NCI-H187 treated with DMSO at 0.1 percent for 48 hours (cell line): ENCODE measurements at regions not wholly inside any gene's neighbourhood (a gene's known extent, or its start where the extent isn't known, plus 50 kb on each side); places are given as distances from the start of the nearest gene placed in this dataset.
"Not testable (repeated sequence)": the region's sequence is repeated elsewhere in the genome, so short reads cannot be mapped to it uniquely, and the experiment has no call there.

Experiments
- DNase-seq: peaks from one replicate; lab custom pipeline; 2025; lab: John Stamatoyannopoulos, UW

DNA sequence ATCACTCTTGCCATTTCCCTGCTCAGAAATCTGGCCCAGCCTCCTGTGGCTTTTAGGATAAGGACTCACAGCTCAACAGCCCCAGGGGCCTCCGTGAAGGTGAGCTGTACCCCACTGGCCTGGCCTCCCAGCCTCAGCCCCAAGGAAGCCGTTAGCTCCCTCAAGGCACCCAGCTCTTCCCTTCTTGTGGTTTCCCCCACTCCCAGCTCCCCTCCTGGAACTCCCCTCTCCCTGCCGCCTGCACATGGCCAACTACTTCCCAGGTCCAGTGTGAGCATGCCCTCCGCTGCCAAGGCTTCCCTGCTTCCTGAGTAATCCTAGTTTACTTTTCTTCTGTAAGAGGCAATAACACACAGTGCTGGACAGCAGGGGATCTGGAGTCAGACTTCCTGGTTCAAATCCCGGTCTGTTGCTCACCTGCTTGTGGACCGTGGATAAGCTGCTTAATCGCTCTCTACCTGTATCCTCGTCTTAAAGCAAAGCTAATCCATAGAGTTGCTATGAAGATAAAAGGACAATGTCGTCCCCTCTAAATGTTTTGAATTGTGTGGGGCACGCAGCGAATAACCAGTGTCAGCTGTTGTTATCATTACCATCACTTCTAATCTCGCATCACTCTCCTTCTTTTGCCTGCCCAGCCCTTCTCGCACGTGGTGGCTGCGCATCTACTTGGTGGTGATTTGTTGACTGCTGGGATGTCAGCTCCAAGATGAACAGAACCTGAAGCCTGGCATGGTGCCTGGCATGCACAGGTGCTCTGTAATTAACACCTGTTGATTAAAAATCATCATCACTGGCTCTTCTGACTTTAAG is 86.6 kb downstream of the C5orf15 start:
- DNase-seq, result no peak

DNA sequence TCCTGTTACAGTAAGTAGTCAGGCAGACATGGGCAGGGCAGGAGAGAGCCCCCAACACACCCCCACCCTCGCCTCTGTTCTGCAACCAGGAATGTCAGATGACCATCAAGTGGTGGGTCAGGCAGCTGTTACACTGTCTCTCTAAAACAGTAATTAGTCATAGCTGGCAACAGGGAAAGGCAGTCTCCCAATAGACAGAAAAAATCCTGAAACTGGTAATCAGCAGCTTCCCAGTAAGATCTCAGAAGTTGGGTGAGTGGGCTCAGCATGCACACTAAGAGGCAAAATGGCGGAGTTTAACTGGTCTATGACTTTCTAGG is 90.2 kb downstream of the C5orf15 start:
- no peak for DNase-seq

DNA sequence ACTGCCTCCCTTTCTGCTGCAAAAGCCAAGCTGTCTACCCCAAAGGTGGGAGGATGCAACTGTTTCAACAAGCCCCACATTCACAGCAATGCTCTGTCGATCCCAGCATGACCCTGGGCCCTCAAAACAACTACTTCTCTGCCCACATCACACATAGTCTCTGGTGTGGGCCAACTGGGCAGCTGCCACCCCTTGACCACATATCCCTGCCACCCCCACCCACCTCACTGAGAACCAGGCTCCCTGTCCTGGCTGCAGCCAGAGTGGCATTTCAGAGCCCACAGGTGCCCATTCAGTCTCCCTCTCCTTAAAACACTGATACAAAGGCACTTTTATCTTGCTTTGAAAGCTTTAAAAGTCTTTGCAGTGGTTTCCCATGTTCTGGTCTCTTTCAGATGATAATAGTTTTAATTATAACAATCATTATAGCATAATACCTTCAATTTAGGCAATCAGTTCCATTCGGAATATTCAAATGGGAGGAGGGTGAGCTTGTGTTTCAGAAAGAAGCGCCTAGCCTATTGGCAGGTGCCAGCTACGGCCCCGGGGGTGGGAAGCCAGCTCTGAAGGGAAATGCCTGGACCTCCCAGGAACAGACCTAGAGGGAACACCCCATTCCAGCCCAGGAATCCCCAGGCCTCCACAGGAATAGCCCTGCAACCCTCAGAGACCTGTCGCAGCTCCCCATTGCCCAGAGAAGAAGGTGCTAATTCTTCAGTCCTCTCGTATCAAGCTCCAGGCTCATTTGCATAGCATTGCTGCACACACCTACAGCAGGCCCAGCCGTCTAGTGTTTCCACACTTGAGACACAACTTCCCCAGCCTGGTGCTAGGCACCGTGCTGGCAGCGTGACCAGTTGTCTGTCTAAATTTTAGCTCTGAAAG is 90.8 kb downstream of the C5orf15 start:
- DNase-seq, result no peak

DNA sequence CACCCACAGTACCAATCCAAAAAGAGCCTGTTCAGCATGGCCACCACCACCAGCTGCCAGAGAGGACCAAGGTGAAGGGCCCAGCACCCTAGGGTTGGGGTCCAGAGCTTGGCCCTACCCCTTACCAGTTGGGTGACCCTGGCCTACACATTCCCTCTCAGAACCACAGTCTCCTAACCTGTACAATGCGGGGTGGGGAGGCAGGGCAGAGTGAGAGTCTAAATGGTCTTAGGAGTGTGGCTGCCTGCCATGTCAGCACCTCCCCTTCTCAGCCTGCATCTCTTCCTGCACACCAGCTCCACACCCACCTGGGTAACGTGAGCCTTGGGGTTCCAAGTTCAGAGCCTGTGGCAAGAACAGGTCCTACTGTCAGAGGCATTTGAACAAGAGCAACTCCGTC is 92.2 kb downstream of the C5orf15 start:
- no peak for DNase-seq

DNA sequence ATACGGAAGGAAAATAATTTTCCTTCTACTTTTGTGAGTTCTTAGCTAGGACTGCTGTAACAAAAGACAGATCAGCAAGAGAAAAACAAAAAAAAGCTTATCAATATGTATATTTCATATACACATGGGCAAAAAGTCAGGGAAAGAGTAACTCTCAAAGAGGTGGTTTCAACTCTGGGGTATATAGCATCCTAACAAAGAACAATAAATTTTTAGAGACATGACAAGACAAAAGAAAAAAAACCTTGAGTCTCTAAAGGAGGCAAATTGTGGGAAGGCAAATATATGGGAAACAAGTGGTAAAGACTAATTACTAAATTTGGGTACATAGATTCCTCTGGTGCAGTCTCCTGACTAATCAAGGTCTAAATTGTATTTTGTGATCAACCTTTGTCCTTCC is 93.2 kb downstream of the C5orf15 start:
- no peak for DNase-seq

DNA sequence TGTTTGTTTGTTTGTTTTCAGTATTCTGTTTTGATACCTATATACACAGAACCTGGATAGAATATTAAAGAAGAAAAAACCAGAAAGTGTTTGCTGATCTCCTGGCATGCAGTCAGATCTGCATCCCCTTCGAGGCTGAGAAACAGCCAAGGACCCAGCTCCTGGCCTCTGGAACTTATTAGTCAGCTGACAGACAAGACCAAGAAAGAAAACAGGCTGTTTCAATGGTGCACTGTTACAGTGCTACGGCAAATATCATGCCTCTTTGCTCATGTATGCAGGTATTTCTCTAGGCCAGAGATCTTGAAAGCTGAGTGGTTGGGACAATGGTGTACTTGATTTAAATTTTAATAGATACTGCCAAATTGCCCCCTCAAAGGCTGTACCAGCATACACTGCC is 95.0 kb downstream of the C5orf15 start:
- DNase-seq, result no peak

DNA sequence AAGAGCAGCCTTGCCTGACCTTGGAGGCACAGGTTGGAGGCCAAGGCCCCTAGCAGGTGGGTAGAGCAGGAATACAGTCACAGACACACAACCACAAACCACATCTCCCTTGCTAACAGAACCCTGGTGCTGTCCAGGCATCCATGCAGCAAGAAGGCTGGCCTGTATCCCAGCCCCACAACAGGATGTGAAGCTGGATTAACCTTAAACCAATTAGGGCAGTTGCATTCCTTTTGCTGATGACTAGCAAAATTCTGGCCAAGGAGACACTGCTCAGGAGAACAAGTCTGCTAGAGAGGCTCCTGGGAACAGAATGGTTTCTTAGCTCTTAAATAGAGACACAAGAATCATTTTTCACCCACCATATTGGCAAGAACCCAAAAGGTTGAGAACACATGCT is 97.8 kb downstream of the C5orf15 start:
- DNase-seq, result no peak

DNA sequence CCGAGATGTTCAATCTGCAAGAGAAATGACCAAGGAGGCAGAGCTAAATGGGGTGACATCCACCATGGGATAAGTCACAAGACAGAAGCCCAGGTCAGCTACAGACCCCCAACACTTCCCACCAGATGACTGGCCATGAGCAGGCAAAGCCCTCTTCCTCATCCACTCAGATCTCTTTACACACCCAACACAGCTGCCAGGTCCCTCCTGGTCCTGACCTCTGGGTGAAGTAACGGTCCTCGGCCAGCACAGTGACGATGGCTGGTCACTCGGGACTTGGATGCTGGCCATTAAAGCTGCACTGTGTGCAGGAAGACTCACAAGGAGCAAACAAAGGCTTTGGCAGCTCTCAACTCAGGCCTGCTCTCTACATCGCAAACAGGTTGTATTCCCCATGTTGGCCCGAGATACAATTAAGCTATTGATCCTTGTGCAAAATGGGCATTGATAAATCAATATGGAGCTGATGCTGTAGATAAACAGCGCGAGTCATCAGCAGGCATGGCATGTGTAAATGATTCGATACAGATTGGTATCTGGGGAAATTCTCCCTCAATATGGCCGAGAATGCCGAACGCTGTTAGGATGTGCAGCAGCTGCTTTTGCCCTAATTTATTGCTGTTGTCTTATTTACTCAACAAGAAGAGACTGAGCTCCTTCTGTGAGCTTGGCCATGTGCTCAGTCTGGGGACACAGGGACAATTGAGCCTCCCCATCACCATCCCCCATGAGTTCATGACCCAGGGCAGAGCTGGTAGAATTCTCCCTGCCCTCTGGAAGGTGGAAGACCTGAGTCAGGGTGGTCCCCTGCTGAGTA is 98.7 kb downstream of the C5orf15 start:
- no peak for DNase-seq

DNA sequence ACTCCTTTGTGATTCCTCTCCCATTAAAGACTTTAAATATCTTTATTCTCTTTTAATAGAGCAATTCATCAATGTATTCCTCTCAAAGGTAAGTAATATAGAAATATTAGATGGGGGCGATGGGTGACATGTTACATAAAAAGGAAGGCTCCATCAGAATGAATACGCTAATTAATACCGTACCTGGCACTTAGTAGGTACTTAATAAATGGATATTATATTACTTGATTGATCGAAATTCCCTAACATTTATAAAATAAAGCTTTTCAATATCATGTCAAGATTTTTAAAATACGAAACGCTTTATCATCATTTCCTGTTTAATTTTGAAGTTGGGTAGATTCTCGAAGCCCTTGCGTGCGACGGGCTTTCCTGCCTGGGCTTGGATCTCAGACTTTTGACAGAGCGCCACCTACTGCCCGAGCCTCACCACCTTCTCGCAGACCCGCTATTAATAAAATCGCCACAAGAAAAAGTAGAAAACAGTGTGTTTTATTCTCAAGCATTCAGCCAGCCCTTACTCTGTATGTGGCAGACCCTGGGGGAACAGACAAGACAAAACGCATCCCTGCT is 99.4 kb downstream of the C5orf15 start:
- DNase-seq, result no peak

DNA sequence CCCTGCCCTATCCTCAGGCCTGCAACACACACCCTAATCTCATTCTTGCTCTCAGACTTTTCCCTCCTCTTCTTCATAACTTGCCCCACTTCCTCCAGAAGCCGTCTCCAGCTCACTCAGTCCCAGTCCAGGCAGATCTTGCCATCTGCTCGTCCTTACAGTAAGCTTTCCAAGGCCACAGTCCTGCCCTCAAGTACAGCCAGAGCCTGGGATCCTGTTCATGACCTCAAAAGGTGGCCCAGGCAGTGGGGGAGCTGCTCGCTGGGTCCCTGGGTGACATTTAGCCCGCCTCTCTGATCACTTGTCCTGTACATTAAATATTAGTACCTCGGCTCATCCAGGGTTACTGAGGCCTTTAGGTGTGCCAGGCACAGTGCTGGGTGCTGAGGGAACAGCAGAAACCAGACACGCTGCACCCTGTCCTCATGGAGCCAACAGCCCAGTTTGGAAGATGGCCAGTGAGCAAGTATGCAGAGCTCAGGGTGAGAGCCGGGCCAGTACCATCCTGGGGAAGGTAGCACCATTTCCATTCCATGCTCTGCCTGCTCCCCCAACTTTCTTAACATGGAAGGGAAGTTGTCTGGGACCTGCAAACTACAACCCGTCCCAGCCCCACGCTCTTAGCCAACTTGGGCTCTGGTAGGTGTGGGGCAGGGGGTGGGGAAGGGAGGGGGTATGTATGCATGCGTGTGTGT is 100.4 kb downstream of the C5orf15 start:
- DNase-seq, result no peak

DNA sequence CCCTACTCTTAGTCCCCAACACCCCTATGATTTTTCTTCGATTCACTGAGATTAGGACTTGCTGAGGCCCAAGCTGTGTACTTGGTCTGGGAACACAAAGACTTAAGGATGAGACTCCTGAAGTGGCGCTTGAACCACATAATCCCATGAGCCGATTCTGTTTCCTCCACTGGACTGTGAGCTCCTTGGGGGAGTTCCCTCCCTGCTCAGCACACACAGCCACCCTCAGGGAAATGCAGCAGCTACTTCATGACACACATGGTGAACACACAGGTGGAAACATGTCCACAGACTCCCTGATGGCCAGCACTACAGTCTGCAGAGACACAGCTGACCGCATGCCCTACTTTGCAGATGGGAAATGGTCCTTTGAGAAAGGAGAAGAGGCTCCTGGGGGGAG is 101.1 kb downstream of the C5orf15 start:
- no peak for DNase-seq

DNA sequence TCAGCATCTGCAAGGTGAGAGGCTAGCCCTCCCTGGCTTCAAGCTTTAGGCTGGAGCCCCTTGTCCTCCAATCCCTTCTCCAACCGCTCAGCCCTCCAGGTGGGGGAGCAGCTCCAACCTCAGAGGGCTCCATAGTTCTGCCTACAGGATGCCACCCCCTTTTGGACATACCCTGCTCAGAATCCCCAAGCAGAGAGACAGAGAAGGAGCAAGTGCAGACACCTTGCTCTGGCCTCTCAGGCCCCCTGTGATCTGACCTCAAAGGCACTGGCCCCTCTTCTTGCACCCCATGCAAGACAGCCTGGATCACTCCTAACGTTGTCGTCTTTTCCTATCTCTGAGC is 101.6 kb downstream of the C5orf15 start:
- DNase-seq, result no peak

DNA sequence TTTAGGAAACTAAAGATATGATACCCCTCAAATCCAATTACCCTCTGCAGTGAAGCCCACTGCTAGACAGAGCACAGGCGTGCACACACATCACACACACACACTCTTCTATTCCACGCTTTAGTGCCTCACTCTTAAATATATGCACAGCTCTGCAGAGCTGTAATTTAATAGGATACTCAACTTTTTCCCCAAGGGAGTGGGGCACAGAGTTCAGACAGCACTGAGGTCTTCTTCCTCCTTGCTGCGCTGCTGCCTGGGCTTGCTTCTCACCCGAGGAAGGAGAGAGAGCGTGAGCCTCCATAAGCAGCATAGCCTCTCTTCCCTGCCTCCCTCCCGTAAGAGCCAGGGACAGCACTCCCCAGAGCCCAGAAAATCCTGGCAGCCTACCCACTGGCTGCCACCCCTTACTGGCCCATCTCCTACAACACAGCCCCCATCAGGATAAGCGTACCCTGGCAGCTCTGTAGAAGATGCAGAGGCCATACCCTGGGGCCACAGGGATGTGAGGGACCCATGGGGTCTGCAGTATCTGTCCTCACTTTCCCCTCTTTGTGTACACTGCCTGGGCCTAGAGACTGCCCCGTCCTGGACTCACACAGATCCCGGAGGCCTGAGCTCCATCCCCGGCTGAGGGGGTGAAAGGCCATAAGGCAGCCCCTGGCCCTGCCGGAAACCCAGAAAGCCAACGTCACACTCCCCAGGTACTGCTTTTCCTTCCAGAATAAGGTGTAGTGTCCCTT is 102.1 kb downstream of the C5orf15 start:
- no peak for DNase-seq

DNA sequence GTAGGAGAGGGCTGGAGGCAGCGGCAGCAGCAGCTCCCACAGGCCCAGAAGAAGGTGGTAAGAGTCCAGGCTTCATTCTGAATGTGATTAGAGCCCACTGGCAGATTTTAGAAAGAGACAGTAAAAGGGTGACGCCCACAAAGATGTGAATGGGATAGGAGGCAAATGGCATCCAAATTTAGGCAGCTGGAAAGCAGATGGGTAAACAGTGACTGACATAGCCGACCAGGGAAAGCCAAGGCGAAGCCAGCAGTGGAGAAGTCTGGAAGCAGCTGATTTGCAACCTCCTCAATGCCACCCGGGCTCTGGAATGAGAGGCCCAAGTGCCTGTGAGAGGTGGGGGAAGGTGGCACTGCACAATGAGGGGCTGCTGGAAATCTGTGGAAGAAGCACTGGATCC is 103.3 kb downstream of the C5orf15 start:
- no peak for DNase-seq

DNA sequence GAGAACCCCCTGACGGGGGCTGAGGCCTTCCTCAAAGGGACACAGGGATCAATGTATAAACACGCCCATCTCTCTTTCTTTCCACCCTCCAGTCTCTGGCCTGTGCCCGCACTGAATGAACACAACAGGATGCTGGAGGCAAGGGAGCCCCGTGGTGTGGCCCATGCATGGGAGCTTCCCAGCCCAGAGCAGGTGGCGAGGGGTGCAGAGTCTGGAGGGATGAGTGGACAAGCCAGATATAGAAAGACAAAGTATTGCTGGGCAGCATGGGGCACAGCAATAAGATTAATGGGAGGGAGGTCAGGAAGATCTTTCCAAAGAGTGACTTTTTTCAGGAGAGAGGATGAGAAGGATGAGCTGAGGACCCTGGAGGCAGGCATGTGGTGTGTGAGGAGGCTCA is 103.7 kb downstream of the C5orf15 start:
- DNase-seq, result no peak

DNA sequence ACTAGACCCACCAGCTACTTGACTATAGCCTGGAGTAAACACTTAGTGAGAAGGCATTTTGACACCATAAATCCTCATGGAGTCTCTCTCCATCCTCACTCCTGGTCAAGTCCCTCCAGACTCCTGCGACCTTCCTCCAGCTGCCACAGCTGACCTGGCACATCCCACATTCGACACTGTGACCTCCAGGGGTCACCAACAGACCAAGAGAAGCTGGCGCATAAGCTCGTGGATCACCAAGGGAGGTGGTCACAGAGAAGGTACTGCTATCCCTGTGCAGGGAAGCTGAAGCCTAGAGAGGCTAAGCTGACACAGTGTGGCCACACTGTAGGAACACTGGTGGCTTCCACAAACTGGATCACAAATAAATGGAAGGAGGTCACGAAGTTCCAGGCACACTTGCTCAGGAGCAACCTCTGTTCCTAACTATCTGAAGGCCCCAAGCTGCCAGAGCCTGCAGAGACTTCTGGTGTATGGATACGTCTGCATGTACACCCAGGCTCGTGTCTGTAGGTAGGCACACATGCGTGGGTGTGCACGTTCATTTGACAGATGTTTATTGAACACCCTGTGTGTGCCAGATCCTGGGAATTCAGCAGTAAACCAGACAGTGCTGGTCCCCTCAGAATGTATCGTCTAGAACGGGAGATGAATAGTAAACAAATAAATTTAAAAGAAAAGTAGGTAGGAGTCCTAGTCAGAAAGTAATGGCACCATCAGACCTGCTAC is 104.4 kb downstream of the C5orf15 start:
- no peak for DNase-seq

DNA sequence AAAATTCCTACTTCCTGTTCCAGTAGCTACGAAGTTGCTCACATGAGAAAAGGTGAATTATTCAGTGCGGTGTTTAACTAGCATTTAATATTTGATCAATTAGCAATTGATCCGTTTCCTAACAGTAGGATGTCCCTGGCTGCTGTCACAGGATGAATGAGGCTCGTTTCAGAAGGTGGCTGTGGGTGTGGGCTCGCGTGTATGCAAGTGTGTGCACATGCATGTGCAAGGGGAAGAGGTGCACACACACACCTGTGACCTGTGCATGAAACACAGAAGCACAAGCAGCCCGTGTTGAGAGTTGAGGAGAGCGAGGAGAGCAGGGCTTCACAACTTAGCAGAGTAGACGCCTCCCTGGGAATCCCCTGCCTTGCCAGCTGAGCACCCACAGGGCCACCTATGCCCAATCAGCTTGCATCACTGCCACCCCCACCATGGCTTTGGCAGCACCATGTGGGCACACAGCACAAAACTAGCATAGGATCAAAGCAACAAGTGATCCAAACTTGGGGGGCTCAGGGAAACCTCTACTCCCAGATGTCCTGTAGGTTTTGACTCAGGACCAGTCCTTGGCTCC is 107.2 kb downstream of the C5orf15 start:
- DNase-seq, result no peak

DNA sequence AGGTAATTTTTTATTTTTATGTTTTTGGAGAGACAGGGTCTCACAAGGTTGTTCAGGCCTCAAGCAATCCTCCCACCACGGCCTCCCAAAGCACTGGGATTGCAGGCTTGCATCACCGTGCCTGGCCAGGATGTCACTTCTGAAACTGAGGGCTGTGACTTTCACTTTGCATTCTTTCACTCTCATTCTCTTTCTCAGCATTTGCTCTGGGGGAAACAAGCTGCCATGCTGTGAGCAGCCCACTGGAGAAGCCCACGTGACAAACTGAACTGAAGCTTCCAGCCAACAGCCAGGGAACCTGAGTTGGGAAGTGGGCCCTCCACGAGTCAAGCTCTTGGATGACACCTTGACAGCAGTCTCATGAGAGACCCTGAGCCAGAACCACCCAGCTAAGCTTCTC is 109.4 kb downstream of the C5orf15 start:
- DNase-seq, result no peak

DNA sequence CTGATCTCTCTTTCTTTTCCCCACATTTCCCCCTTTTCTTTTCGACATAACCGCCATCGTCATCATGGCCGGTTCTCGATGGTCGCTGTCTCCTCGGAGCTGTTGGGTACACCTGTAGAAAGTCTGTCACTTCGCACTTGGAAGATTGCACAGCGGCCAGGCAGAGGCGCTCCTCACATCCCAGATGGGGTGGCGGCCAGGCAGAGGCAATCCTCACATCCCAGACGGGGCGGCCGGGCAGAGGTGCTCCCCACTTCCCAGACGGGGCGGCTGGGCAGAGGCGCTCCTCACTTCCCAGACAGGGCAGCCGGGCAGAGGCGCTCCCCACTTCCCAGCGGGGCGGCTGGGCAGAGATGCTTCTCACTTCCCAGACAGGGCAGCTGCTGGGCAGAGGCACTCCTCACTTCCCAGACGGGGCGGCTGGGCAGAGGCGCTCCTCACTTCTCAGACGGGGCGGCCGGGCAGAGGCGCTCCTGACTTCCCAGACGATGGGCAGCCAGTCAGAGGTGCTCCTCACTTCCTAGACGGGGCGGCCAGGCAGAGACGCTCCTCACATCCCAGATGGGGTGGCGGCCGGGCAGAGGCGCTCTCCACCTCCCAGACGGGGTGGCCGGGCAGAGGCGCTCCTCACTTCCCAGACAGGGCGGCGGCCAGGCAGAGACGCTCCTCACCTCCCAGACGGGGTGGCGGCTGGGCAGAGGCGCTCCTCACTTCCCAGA is 110.7 kb downstream of the C5orf15 start:
- not testable (repeated sequence) for DNase-seq
